ENCODE measurements at regions not wholly inside any gene's neighbourhood (a gene's known extent, or its start where the extent isn't known, plus 50 kb on each side); places are given as distances from the start of the nearest gene placed in this dataset.
"Not testable (repeated sequence)": the region's sequence is repeated elsewhere in the genome, so short reads cannot be mapped to it uniquely, and the experiment has no call there.

DNA sequence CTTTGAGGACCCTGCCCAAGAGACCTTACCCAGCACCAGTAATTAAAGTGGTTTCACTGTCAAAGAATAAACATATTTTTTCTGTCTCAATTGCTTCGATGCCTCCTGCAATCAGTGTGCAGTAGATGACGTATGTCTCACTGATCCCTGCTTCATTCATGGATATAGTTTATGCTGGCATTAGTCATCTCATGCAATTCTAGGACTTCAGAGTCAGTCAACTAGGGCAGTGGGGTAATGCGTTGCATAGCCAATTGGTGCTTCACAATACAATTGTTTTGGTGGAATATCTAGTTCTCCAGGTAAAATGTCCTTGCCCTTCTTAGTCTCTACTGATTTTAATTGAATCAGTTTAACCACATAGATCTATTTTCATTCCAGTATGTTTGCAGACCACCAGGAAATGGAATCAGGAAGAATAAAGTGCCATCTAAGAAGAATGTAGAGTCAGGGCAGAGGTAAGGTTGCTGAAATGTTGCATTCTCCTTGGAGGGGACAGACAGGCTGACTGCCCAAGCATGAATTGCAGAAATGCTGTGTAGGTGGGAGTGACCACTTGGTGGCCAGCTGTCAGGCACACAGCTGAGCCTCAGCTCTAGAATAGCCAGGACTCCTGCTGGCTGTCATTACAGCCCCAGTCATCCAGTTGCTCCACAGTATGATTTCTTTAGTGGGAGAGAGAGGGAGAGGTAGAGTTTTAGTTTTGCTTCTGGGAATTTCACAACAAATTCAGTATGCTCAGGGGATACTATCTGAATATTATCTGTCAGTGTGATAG is 73.5 kb upstream of the MEGF10 start:
- no peaks in the 10 kb centered on the region for H3K4me1 ChIP-seq
- no peaks in the 10 kb centered on the region for H3K36me3 ChIP-seq
- no peak overlapping the region for H3K4me3 ChIP-seq
- peaks cover 0 to 5% (median 0%) of the 10 kb centered on the region in 4 donors for H3K9me3 ChIP-seq
- H3K27ac ChIP-seq, result no peak overlapping the region
- no peak for TF ChIP-seq POLR2A (IDR thresholded peaks at IDR 0.05)
- TF ChIP-seq, protein P1, sequence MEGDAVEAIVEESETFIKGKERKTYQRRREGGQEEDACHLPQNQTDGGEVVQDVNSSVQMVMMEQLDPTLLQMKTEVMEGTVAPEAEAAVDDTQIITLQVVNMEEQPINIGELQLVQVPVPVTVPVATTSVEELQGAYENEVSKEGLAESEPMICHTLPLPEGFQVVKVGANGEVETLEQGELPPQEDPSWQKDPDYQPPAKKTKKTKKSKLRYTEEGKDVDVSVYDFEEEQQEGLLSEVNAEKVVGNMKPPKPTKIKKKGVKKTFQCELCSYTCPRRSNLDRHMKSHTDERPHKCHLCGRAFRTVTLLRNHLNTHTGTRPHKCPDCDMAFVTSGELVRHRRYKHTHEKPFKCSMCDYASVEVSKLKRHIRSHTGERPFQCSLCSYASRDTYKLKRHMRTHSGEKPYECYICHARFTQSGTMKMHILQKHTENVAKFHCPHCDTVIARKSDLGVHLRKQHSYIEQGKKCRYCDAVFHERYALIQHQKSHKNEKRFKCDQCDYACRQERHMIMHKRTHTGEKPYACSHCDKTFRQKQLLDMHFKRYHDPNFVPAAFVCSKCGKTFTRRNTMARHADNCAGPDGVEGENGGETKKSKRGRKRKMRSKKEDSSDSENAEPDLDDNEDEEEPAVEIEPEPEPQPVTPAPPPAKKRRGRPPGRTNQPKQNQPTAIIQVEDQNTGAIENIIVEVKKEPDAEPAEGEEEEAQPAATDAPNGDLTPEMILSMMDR (IDR thresholded peaks at IDR 0.05), result no peak
- no peaks in the 10 kb centered on the region for H3K27me3 ChIP-seq
- DNase-seq, result no peak

DNA sequence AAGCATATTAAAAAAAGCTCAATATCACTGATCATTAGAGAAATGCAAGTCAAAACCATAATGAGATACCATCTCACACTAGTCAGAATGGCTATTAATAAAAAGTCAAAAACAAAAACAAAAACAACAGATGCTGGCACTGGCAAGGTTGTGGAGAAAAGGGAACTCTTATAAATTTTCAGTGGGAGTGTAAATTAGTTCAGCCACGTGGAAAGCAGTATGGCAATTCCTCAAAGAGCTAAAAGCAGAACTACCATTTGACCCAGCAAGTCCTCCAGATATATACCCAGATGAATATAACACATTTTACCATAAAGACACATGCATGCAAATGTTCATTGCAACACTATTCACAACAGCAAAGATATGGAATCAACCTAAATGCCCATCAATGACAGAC is 68.7 kb upstream of the MEGF10 start:
- not testable (repeated sequence) for H3K9me3 ChIP-seq, H3K4me1 ChIP-seq, H3K36me3 ChIP-seq, H3K4me3 ChIP-seq, H3K27ac ChIP-seq, DNase-seq, H3K27me3 ChIP-seq

DNA sequence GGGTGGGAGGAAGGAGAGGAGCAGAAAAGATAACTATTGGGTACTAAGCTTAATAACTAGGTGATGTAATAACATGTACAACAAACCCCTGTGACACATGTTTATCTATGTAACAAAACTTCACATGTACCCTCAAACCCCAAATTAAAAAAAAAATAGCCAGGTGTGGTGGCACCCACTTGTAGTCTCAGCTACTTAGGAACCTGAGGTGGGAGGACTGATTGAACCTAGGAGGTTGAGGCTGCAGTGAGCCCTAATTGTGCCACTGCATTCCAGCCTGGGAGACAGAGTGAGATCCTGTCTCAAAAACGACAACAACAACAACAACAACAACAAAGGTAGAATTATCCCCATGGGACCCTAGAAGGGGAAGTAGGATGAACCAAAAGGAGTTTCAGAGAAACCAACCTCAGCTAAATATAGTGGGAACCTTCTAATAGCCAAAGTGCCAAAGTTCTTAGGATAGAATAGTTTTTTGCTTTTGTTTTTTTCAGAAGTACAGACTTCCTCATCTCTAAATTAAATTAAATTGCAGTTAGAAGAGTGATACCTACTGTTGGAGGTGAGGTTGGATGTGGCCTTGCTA is 67.9 kb upstream of the MEGF10 start:
- H3K4me1 ChIP-seq, H3K9me3 ChIP-seq, H3K27ac ChIP-seq, DNase-seq, H3K4me3 ChIP-seq, H3K36me3 ChIP-seq, H3K27me3 ChIP-seq: not testable (repeated sequence)

DNA sequence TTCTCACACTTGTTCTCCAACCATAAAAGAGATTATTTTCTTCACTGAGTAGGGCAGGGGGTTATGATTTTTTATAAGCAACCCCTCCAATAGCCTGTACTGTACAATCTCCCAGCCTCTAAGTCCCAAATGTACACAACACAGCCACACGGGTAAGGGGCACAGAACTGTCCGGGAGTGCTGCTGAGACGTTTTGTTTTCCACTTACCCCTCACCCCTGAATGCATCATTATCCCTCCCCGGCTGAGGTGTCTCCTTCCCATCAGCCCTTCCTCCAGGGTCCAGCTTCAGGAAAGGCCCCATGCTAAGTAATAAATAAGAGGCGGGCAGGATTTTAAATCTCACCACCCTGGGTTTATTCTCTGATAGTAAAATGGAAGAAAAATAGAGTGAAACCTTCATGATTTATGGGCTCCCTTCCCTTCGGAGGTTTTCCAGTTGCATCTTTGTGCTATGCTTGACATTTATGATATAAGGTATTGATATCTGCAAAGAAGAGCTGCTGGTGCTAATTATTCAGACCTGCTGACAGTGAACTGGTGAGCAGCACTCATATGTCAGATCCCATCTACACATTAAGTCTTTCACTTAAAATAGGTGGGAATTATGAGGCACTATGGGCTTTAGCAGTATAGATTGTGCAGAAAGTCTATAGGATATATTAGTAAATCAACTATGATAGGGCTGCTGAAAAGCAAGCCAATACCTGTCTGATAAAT is 67.2 kb upstream of the MEGF10 start:
- Histone ChIP-seq H3K4me1 (no peaks in the 10 kb centered on the region), H3K4me3 (no peak overlapping the region), H3K27me3 (no peaks in the 10 kb centered on the region), H3K36me3 (no peaks in the 10 kb centered on the region), H3K27ac (no peak overlapping the region), H3K9me3 (no peaks in the 10 kb centered on the region)
- DNase-seq, result no peak
- TF ChIP-seq, protein P1 (IDR thresholded peaks at IDR 0.05), result no peak
- no peak for TF ChIP-seq POLR2A (IDR thresholded peaks at IDR 0.05)

DNA sequence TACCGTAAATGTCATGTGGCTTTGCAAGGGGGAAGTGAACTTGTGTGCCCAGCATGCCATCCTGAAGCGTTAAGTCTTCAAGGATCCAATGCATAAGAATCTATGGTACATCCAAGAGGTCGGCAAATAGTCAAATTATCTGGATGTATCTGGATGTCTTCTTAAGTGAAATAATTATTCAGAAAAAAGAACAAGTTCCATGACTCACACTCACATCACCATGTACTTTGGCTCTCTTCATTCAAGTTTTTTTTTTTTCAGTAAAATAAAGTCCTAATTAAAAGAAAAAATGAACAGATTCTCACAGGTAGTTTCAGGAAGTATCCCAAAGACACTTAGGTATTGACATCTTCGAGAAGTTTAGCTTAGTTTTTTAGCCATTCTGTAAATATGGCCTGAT is 62.7 kb upstream of the MEGF10 start:
- DNase-seq, result no peak
- TF ChIP-seq, protein P1 (IDR thresholded peaks at IDR 0.05), result no peak
- TF ChIP-seq POLR2A (IDR thresholded peaks at IDR 0.05), result no peak
- no peaks in the 10 kb centered on the region for H3K9me3 ChIP-seq
- no peaks in the 10 kb centered on the region for H3K36me3 ChIP-seq
- H3K27ac ChIP-seq, result no peak overlapping the region
- H3K4me1 ChIP-seq, result peaks cover 0 to 8% (median 0%) of the 10 kb centered on the region in 4 donors
- H3K4me3 ChIP-seq, result no peak overlapping the region
- no peaks in the 10 kb centered on the region for H3K27me3 ChIP-seq

DNA sequence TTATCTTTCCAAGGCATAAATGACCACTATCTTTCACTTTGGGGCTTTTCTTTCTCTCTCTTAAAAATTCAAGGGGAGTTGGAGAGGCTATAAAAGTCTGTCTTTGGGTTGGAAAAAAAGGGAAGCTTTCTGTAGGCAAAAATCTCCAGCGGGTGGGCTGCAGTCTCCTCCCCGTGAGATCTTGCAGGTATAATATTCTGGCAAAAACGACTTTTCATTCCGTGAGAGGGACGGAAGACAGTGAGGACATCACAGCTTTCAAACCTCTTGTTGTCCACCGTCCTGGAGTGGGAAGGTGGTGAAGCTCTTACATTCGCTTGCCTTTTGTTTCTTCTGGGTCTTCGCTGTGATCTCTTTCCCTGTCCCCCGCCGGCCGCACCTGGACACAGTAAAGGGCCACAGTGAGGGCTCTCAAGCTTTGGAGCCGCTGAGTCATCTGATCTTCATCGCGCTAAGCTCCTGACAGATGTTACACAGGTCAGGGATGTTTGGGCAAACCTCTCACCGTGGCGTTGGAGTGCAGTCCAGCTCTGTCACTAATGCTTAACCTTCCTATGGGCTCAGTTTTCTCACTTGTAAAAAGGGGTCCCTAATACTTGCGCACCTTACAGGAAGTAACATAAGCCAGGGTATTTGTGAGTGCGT is 61.9 kb upstream of the MEGF10 start:
- TF ChIP-seq, protein P1 (IDR thresholded peaks at IDR 0.05), result no peak
- TF ChIP-seq POLR2A (IDR thresholded peaks at IDR 0.05), result no peak
- Histone ChIP-seq H3K9me3 (no peaks in the 10 kb centered on the region), H3K36me3 (no peaks in the 10 kb centered on the region), H3K4me3 (peak overlapping the region; percentile 53 to 66 (median 64)), H3K27ac (peak overlapping the region; percentile 60 to 74 (median 69)), H3K4me1 (peaks cover 0 to 8% (median 0%) of the 10 kb centered on the region in 4 donors), H3K27me3 (no peaks in the 10 kb centered on the region)
- peak in 1 of 3 donors; percentile 46 for DNase-seq

Measured in Peyer's patch (tissue), 4 donors.